ENCODE measurements at regions not wholly inside any gene's neighbourhood (a gene's known extent, or its start where the extent isn't known, plus 50 kb on each side); places are given as distances from the start of the nearest gene placed in this dataset.

GRCh38 chr3:74847093-74847492 lies 232.6 kb upstream of the CNTN3 start:
- no peaks in the 10 kb centered on the region for H3K9me3 ChIP-seq (replicated peaks; ENCODE audit: insufficient read depth, low read length)
- no peaks in the 10 kb centered on the region for H3K4me1 ChIP-seq (ENCODE audit: low read length)
- no peaks in the 10 kb centered on the region for H3K9me2 ChIP-seq (replicated peaks; ENCODE audit: insufficient read depth, low read length)
- H3K36me3 ChIP-seq (replicated peaks; ENCODE audit: insufficient read depth, low read length) = no peaks in the 10 kb centered on the region
- no peaks in the 10 kb centered on the region for H3K79me2 ChIP-seq (ENCODE audit: low read length)
- DNase-seq = no peak
- H3K9ac ChIP-seq (ENCODE audit: low read length) = no peak overlapping the region
- TF ChIP-seq EZH2phosphoT487 (IDR thresholded peaks at IDR 0.05; ENCODE audit: low read length) = no peak
- no peak for TF ChIP-seq EZH2 (optimal IDR thresholded peaks at IDR 0.05; ENCODE audit: low read depth, low read length)
- TF ChIP-seq CTCF (IDR thresholded peaks at IDR 0.05; ENCODE audit: low read length) = no peak
- H2AFZ ChIP-seq (ENCODE audit: low read length) = no peak overlapping the region
- H4K20me1 ChIP-seq (ENCODE audit: insufficient read depth, low read length) = no peaks in the 10 kb centered on the region
- H3K4me2 ChIP-seq (ENCODE audit: low read depth, low read length) = no peak overlapping the region
- no peak overlapping the region for H3K4me3 ChIP-seq (ENCODE audit: low read length)
- no peaks in the 10 kb centered on the region for H3F3A ChIP-seq (ENCODE audit: insufficient read depth, low read length)
- no peaks in the 10 kb centered on the region for H3K27me3 ChIP-seq (replicated peaks; ENCODE audit: insufficient read depth, low read length)
- H3K27ac ChIP-seq (ENCODE audit: low read length) = no peak overlapping the region

DNA sequence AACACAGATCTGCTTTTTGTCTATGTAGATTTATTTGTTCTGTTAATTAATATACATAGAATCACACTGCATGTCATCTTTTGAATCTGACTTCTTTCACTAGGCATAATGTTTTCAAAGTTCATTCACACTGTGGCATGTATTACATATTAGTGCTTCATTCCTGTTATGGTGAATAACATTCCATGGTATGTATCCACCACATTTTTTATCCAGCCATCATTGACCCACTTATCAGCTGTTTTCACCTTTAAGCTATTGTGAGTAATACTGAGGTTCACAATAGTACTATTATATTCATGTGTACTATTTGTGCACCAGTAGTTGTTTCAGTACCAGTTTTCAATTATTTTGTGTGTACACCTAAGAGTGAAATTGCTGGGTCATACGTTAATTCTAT lies 230.6 kb upstream of the CNTN3 start:
- no peak overlapping the region for H2AFZ ChIP-seq (ENCODE audit: low read length)
- H3K9me2 ChIP-seq (replicated peaks; ENCODE audit: insufficient read depth, low read length) = no peaks in the 10 kb centered on the region
- no peak overlapping the region for H3K4me2 ChIP-seq (ENCODE audit: low read depth, low read length)

DNA sequence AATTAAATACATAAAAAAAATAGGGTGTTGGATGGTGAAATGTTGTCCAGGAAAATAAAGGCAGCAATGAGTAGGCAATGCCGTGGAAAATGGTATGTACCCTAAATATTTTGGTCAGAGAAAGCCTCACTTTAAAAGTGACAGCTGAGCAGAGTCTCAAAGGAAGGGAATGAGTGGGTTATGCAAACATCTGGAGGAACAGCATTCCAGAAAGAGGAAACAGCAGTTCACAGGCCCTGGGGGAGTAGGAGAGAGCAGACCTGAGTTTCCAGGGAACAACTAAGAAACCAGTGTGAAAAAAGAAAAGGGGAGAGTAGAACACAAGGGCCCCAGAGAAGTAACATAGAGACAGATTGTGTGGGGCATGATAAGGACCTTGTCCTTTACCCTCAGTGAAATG lies 230.0 kb upstream of the CNTN3 start:
- H3K4me1 ChIP-seq (ENCODE audit: low read length) = no peaks in the 10 kb centered on the region
- no peaks in the 10 kb centered on the region for H3K9me3 ChIP-seq (replicated peaks; ENCODE audit: insufficient read depth, low read length)
- no peaks in the 10 kb centered on the region for H3F3A ChIP-seq (ENCODE audit: insufficient read depth, low read length)
- no peak for DNase-seq
- no peak overlapping the region for H3K4me2 ChIP-seq (ENCODE audit: low read depth, low read length)
- no peaks in the 10 kb centered on the region for H3K9me2 ChIP-seq (replicated peaks; ENCODE audit: insufficient read depth, low read length)
- H3K4me3 ChIP-seq (ENCODE audit: low read length) = no peak overlapping the region
- H3K36me3 ChIP-seq (replicated peaks; ENCODE audit: insufficient read depth, low read length) = no peaks in the 10 kb centered on the region
- H3K79me2 ChIP-seq (ENCODE audit: low read length) = no peaks in the 10 kb centered on the region
- H2AFZ ChIP-seq (ENCODE audit: low read length) = no peak overlapping the region
- H3K9ac ChIP-seq (ENCODE audit: low read length) = no peak overlapping the region
- H3K27me3 ChIP-seq (replicated peaks; ENCODE audit: insufficient read depth, low read length) = no peaks in the 10 kb centered on the region
- no peaks in the 10 kb centered on the region for H4K20me1 ChIP-seq (ENCODE audit: insufficient read depth, low read length)
- no peak overlapping the region for H3K27ac ChIP-seq (ENCODE audit: low read length)
- TF ChIP-seq CTCF (IDR thresholded peaks at IDR 0.05; ENCODE audit: low read length) = no peak
- no peak for TF ChIP-seq EZH2 (optimal IDR thresholded peaks at IDR 0.05; ENCODE audit: low read depth, low read length)
- no peak for TF ChIP-seq EZH2phosphoT487 (IDR thresholded peaks at IDR 0.05; ENCODE audit: low read length)

More for the DNA sequence above, 230.6 kb upstream of the CNTN3 start:
- Histone ChIP-seq H4K20me1 (ENCODE audit: insufficient read depth, low read length) (no peaks in the 10 kb centered on the region), H3K9ac (ENCODE audit: low read length) (no peak overlapping the region), H3F3A (ENCODE audit: insufficient read depth, low read length) (no peaks in the 10 kb centered on the region), H3K27me3 (replicated peaks; ENCODE audit: insufficient read depth, low read length) (no peaks in the 10 kb centered on the region), H3K4me1 (ENCODE audit: low read length) (no peaks in the 10 kb centered on the region), H3K27ac (ENCODE audit: low read length) (no peak overlapping the region), H3K36me3 (replicated peaks; ENCODE audit: insufficient read depth, low read length) (no peaks in the 10 kb centered on the region), H3K4me3 (ENCODE audit: low read length) (no peak overlapping the region), H3K79me2 (ENCODE audit: low read length) (no peaks in the 10 kb centered on the region), H3K9me3 (replicated peaks; ENCODE audit: insufficient read depth, low read length) (no peaks in the 10 kb centered on the region)
- DNase-seq = no peak
- TF ChIP-seq CTCF (IDR thresholded peaks at IDR 0.05; ENCODE audit: low read length) = no peak
- TF ChIP-seq EZH2phosphoT487 (IDR thresholded peaks at IDR 0.05; ENCODE audit: low read length) = no peak
- no peak for TF ChIP-seq EZH2 (optimal IDR thresholded peaks at IDR 0.05; ENCODE audit: low read depth, low read length)

Data from MM.1S (cell line).